Embryonic facial prominence (tissue), 1 donor: ENCODE measurements at regions not wholly inside any gene's neighbourhood (a gene's known extent, or its start where the extent isn't known, plus 50 kb on each side); places are given as distances from the start of the nearest gene placed in this dataset.

ENCODE experiments used
- DNase-seq: peaks from one replicate; pipeline ENCODE4 v3.0.0-alpha.2; 2016; ENCODE audit errors: extremely low spot score

- no peak for DNase-seq
Measured at GRCh38 chr4:59068722-59069418, 1958.7 kb upstream of the IGFBP7 start.

- DNase-seq, result no peak
Measured at GRCh38 chr4:59086410-59086809, 1976.2 kb upstream of the IGFBP7 start.

DNA sequence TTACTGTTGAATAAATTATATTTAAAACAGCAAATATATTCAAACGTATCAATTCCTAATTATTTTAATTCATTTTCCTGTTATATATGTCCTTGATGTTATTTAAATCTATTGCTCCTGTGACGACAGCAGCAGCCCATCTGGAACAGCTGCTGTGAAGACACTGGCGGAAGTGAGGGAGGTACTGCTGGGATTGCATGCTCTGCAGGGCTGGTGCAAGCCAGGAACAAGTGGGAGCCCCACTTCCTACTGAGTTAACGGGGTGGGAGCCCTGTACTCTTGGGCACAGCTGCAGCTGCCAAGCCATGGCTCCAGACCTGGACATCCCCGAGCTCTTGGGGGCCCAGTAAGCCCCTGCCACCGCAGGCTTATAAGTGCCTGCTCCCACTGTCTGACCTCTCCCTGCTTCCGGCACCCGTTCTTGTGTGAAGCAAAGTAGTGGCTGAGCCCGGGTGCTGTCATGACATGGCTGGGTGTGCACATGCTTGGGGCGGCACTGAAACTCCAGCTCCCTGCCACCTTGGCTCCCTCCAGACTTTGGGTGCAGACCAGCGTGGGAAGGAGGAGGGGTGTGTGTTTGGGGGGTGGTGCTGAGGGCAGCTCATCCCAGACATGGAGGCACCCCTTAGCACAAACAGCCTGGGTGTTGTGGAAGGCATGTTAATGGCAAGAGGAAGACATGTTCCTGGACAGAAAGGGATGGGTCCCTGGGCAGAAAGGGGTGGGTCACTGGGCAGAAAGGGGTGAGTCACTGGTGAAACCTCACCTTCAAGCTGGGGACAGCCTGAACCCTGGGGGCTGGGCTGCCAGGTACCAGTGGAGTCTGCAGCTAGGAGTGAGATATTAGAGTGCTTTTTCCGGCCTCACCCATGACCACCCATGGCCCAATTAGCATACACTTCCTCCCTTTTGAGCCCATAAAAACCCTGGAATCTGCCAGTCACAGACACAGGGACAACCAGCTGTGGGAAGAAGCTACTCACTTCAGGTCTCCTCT, 1981.3 kb upstream of the IGFBP7 start:
- no peak for DNase-seq

DNA sequence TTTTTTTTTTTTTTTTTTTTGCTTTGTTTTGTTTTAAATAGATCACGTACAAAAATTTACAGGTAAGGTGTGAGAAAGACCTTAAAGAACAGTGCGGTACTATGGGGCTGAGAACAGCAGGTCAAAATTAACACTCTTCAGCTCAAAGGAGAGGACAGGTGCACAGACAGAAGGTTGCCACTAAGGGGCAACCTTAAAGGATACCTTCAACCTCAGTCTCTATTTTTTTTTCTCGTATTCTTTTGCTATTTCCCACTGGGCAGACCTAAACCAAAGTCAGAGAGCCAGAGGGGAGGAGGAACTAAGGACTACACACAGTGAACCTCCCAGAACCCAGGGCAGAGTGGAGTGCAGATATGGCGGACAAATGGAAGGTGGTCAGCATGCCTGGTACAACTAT, 1984.3 kb upstream of the IGFBP7 start:
- no peak for DNase-seq

DNA sequence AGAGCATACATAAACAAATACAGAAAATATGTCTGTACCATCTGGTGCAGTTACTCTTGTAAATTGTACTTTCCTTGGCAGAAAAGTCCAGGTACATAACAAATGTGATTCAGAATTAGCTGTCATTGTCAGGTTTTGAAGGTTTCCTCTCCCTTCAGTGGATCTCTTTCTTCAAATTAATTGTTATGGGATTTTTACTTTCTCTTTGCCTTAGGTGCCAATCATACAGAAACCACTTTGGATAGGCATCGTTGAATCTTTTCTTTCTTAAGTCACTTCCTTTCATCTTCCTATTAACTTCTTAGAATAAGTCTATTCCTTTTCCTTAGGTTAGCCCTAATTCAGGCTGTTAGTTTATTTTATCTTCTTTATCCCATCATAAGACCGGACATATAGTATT, 1992.1 kb upstream of the IGFBP7 start:
- DNase-seq, result no peak

GRCh38 chr4:59120287-59120814, 2010.2 kb upstream of the IGFBP7 start:
- DNase-seq, result no peak

- DNase-seq, result no peak
Measured at GRCh38 chr4:59122626-59123025, 2012.4 kb upstream of the IGFBP7 start.

GRCh38 chr4:59126159-59126558, 2016.0 kb upstream of the IGFBP7 start:
- DNase-seq, result no peak

DNA sequence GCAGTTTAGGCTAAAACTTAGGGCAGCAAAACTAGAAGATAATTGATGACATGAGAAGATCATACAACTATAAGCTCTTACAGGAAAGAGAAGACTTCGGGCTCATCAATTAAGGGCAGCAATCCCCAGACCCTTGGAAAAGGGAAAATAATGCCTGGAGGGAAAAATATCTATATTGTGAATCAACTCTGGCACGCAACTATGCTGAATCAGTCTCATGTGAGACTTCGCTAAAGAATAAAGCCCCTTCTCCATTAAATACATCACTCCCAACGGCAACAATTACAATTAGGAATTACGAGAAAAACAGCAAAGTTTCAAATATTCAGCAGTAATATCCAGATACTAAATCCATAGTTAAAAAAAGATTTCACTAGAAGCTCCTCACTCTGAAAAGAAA, 2016.8 kb upstream of the IGFBP7 start:
- DNase-seq, result no peak

GRCh38 chr4:59127743-59128142, 2017.6 kb upstream of the IGFBP7 start:
- no peak for DNase-seq

- no peak for DNase-seq
Measured at GRCh38 chr4:59135248-59135985, 2025.2 kb upstream of the IGFBP7 start.

DNA sequence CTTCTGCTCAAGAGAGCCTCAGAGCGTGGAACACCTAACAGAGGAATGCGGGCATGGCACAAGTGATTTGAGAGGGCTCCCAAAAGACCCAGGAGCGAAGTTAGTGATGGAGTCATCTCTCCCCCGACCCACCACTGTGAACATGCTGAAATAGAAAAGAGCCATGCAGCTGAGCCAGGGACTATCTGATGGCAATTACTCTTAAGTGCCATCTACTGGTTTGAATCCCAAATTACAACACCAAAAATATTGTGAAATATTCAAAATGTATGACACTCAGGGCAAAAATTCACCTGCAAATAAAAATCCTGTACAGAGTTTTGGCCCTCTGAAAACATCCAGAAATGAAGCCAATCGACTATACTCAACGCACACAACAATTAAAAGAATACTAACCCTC, 2038.9 kb upstream of the ADGRL3 start:
- no peak for DNase-seq

- DNase-seq, result no peak
Measured at GRCh38 chr4:59175617-59176016, 2024.5 kb upstream of the ADGRL3 start.

- DNase-seq, result no peak
Measured at GRCh38 chr4:59179372-59179771, 2020.8 kb upstream of the ADGRL3 start.

DNA sequence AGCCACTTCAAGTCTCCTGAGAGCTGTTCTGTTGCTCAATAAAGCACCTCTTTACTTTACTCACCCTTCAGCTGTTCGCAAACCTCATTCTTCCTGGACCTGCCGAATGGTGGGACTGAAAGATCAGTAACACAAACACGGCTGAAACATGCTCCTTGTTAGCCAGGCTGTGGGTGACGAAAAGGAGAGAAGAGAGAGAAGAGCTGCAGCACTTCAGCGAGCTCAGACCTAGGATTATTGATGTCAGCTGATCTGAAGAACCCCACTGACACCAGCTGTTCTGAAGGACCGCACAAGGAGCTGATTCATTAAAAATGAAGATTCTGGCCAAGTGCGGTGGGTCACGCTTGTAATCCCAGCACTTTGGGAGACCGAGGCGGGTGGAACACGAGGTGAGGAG, 2020.0 kb upstream of the ADGRL3 start:
- no peak for DNase-seq

- no peak for DNase-seq
Measured at GRCh38 chr4:59180969-59181368, 2019.2 kb upstream of the ADGRL3 start.

- no peak for DNase-seq
Measured at GRCh38 chr4:59195839-59196238, 2004.3 kb upstream of the ADGRL3 start.

DNA sequence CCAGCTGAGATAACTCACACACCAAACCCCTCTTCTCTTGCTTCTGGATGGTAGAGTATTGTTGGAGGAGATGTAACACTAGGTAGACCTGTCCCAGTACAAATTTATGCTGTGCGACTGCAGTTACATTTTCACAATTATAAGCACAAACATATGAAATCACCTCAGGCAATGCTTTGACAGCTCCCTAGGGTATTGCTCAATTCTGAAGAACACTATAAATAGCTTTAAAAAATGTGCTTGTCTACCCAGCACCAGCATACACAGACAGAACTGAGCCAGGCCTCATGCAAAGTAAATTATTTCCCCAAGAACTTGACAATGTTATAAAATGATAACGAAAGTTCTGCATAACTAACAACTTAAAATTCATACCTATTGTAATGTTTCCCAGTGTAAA, 1999.1 kb upstream of the ADGRL3 start:
- no peak for DNase-seq

GRCh38 chr4:59217910-59218631, 1982.1 kb upstream of the ADGRL3 start:
- DNase-seq, result no peak

- no peak for DNase-seq
Measured at GRCh38 chr4:59222221-59222620, 1977.9 kb upstream of the ADGRL3 start.

DNA sequence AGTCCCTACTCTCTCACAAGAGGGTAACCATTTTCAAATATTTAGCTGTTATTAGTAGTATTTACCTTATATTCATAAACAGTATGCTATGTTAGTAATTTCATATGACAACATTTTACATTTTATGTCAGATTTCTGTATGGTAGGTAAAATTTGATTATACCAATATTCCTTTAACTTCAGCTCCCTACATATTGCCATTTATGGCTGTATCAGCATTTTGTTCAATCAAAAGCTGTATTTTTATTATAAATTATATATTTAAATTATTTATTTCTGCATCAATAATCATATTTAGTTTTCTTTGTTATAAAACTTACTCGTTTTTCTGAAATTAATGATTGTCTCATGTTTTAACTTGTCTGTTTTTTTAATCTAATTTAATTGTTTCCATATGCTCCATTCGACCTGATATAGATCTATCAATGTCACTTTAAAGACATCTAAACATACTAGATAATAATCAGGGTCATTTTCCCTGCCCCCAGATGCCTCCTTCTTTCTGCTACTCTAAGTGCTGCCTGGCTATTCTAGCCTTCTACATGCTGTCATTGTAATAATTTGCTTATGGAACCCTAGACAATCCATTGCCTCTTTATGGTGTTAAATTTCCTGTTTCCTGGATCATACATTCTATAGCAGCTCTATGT, 1976.7 kb upstream of the ADGRL3 start:
- no peak for DNase-seq
